GM18868 (cell line): ENCODE measurements at regions not wholly inside any gene's neighbourhood (a gene's known extent, or its start where the extent isn't known, plus 50 kb on each side); places are given as distances from the start of the nearest gene placed in this dataset.
"Not testable (repeated sequence)": the region's sequence is repeated elsewhere in the genome, so short reads cannot be mapped to it uniquely, and the experiment has no call there.

ENCODE experiments used
- ATAC-seq: cut with Tn5 transposase; IDR thresholded peaks from one replicate; pipeline ENCODE4 v1.9.1; 2021; ENCODE audit warnings: mild to moderate bottlenecking, moderate library complexity; ENCODE audit not compliant: unreplicated experiment

- no peak for ATAC-seq
Measured at GRCh38 chr2:236765478-236765877, 195.9 kb downstream of the ACKR3 start.

- ATAC-seq = no peak
Measured at GRCh38 chr2:236766850-236767249, 197.2 kb downstream of the ACKR3 start.

GRCh38 chr2:236767941-236768340, 198.3 kb downstream of the ACKR3 start:
- no peak for ATAC-seq

- ATAC-seq = no peak
Measured at GRCh38 chr2:236768393-236769140, 198.9 kb downstream of the ACKR3 start.

- ATAC-seq = no peak
Measured at GRCh38 chr2:236769981-236770671, 200.5 kb downstream of the ACKR3 start.

GRCh38 chr2:236772220-236772837, 202.7 kb downstream of the ACKR3 start:
- ATAC-seq = no peak

- ATAC-seq = no peak
Measured at GRCh38 chr2:236773206-236773605, 203.6 kb downstream of the ACKR3 start.

GRCh38 chr2:236774171-236774570, 204.5 kb downstream of the ACKR3 start:
- ATAC-seq = no peak

GRCh38 chr2:236775511-236775910, 205.9 kb downstream of the ACKR3 start:
- ATAC-seq = no peak

- ATAC-seq = no peak
Measured at GRCh38 chr2:236776206-236776605, 206.6 kb downstream of the ACKR3 start.

GRCh38 chr2:236776695-236777251, 207.1 kb downstream of the ACKR3 start:
- ATAC-seq = no peak

- ATAC-seq = no peak
Measured at GRCh38 chr2:236777408-236777807, 207.8 kb downstream of the ACKR3 start.

GRCh38 chr2:236781933-236782816, 212.6 kb downstream of the ACKR3 start:
- ATAC-seq = no peak

GRCh38 chr2:236782938-236783337, 213.3 kb downstream of the ACKR3 start:
- ATAC-seq = no peak

GRCh38 chr2:236783417-236784020, 213.9 kb downstream of the ACKR3 start:
- ATAC-seq = no peak

GRCh38 chr2:236785611-236786057, 216.0 kb downstream of the ACKR3 start:
- no peak for ATAC-seq

GRCh38 chr2:236786751-236787150, 217.1 kb downstream of the ACKR3 start:
- ATAC-seq = no peak

- not testable (repeated sequence) for ATAC-seq
Measured at GRCh38 chr2:236787376-236787775, 217.8 kb downstream of the ACKR3 start.

- ATAC-seq = no peak
Measured at GRCh38 chr2:236787885-236788284, 218.3 kb downstream of the ACKR3 start.

- no peak for ATAC-seq
Measured at GRCh38 chr2:236790963-236791362, 221.3 kb downstream of the ACKR3 start.
